GM19463 (cell line): ENCODE measurements at regions not wholly inside any gene's neighbourhood (a gene's known extent, or its start where the extent isn't known, plus 50 kb on each side); places are given as distances from the start of the nearest gene placed in this dataset.
"Not testable (repeated sequence)": the region's sequence is repeated elsewhere in the genome, so short reads cannot be mapped to it uniquely, and the experiment has no call there.

ENCODE experiments used
- ATAC-seq: cut with Tn5 transposase; IDR thresholded peaks from one replicate; pipeline ENCODE4 v1.9.1; 2021; ENCODE audit warnings: mild to moderate bottlenecking, moderate library complexity; ENCODE audit not compliant: unreplicated experiment

DNA sequence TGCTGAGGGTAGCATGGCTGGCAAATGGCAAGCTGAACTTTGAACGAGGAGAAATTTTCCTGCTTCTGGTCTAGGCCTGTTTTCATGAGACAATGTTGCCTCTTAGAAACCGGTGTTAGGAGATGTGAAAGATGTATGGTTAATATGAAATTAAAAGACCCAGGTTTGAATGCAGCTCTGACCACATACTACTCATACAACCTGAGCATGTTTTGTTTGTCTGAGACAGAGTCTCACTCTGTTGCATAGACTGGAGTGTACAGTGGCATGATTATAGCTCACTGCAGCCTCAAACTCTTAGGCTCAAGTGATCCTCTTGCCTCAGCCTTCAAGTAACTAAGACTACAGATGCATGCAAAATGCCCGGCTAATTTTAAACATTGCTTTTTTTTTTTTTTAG, 193.4 kb upstream of the FZD8 start:
- no peak for ATAC-seq

DNA sequence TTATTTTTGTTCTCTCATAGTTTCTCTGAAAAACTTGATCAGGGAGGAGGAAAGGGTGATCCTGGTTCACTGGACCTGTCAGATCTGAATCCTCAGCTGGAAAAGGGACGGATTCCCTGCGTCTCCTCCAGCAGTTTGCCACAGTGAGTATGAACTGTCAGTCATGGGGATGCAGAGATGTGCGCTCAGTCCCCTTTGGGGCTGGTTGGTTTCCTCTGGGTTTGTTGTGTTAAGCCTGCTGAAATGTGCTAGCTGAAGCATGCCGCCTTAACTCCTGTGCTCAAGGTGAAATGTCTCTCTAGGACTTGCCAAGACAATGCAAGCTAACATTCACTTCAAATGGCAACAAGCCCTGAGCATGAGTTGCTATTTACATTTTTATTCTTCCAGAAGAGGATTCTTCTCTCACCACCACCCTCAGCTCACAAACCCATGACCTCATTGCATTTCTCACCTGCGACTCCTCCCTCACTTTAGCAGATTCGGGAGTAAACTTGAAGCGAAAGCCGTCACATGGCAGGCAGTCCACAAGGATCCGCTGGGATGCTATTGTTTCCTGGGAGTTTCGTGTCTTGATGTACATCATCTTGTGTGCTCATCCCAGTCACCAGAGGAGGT, 192.9 kb upstream of the FZD8 start:
- ATAC-seq, result no peak

DNA sequence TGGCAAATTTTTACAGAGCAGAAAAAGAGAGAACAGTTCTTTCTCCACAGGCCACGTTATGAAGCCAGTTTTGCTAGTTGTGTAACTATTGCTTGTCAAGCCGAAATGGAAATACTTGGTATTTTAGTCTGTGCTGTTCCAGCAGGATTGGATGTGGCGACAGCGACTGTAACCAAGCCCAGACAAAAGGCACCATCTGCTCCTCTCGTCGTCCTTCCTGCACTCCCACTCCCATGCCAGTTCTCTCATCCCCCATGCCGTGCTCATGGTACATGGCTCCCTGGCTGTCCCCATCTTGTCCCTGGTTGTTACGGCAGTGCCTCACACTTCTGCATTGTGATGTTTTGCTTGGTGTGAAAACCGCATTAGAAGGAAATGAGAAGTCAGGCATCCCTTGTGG, 185.7 kb upstream of the FZD8 start:
- ATAC-seq, result no peak

DNA sequence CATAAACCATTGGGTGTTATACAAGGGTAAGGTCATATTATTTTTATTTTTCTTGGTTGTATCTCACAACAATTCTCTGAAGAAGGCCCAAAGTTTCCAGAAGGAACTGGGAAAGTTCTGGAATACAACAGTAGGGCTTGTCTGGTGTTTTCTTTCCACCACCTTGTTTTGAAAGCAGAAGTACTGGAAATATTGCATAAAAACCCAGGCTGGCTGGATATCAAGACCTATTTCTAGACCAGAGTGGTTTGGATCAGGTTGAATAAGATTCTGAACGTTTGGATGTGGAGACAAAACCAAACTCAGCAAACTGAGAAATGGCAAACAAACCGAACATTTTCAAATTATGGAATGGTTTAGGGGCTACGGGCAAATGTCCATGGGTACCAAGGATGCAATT, 182.6 kb upstream of the FZD8 start:
- ATAC-seq, result no peak

DNA sequence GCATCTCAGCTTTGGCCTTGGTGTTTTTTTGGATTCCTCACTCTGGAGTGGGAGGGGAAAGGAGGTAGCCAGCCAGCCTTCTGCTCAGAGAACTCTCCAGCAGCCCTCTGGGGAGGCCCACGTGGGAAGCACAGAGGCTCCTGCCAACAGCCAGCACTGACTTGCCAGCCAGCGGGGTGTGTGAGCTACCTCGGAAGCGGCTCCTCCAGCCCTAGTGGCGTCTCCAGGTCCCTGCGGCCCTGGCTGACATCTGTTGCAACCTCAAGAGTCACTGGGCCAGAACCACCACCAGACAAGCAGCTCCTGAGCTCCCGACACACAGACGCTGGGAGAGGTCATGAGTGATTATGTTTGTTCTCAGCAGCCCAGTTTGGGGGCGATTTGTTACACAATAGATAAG, 180.2 kb upstream of the FZD8 start:
- ATAC-seq, result no peak

DNA sequence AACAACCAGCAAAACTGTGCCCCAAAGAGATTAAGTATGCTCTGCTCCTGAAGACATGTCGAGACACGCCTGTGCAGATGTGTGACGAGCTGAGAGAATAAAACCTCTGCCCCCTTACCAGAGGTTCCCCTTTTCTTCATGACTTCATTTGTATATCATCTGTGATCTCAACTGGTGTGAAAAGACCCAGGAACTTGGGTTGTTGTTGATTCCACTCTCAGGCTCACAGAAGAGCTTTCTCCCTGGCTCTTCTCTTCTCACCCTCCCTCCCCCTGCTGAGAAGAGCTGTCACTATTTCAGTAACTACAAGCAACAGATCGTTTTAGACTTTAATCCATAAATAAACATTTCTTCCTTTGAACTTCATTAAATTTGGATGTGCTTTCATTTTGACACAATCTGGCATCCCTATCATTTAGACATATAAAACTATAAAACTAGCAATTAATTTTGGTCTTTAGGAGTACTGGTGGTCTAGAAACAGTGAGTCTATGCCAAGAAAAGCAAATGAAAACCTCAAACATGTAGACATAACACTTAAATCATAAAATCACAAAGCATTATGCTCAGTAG, 179.3 kb upstream of the FZD8 start:
- peak; percentile 78 for ATAC-seq

DNA sequence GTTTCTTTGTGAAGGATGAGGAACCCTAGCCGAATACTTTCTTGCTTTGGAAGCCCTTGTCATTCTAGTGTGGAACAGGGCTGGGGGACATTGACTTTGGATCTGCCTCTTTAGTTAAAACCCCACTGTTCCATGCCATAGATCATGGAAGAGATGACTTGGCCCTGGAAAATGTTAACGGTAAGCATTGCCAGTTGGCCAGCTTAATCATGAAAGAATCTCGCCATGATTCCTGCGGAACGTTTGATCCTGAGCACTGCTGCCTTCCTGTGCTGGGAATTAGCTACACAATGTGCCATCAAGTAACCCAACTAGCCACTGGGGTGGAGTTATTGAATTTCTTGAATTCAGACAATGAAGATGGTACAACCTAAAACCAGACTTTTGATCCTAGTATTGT, 177.6 kb upstream of the FZD8 start:
- ATAC-seq, result no peak

DNA sequence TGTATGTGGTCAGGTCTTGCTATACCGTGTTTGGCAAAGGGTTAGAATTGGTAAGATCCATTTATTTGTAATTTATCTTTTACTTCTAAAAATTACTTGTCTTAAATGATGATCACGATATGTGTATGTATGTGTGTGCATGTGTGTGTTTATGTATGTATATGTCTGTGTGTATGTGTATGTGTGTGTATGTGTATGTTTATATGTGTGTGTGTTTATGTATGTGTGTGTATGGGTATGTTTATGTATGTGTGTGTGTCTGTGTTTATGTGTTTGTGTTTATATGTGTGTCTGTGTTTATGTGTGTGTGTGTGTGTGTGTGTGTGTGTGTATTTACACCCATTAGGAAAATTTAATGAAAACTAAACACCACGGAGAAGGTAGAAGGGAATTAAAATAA, 176.9 kb upstream of the FZD8 start:
- no peak for ATAC-seq

DNA sequence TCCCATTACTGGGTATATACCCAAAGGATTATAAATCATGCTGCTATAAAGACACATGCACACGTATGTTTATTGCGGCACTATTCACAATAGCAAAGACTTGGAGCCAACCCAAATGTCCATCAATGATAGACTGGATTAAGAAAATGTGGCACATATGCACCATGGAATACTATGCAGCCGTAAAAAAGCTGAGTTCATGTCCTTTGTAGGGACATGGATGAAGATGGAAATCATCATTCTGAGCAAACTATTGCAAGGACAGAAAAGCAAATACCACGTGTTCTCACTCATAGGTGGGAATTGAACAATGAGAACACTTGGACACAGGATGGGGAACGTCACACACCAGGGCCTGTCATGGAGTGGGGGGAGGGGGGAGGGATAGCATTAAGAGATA, 175.0 kb upstream of the FZD8 start:
- not testable (repeated sequence) for ATAC-seq

DNA sequence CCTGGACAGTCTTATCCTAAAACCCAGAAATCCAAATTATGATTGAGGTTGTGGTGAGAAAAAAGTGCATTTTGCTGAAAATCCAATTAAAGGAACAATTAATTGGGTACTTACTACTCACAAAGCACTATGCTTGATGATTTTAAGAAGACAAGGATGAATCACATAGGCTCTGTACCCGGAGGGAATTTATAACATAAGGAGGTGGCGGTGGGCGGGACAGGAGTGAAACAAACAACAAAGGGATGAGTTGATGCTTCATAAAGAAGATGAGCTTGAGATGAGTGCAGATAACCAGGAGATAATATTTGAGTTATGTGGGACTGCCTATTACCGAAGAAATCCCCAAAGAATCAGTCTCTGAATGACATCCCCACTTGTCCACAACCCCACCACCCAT, 171.1 kb upstream of the FZD8 start:
- no peak for ATAC-seq

DNA sequence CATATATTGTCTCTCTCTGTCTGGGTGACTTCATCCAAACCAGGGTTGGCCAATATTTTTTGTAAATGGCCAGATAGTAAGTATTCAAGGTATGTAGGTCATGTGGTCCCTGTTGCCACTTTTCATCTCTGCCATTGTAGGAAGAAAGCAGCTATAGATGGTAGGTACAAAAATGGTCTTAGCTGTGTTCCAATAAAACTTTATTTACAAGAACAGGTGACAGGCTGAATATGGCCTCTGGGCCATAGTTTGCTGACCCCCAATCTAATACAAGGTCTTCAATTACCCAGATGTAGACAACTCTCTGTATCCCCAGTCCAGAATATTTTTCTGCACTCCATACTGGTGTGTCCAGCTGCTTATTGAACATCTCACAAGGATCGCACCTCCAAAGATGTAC, 166.2 kb upstream of the FZD8 start:
- no peak for ATAC-seq

DNA sequence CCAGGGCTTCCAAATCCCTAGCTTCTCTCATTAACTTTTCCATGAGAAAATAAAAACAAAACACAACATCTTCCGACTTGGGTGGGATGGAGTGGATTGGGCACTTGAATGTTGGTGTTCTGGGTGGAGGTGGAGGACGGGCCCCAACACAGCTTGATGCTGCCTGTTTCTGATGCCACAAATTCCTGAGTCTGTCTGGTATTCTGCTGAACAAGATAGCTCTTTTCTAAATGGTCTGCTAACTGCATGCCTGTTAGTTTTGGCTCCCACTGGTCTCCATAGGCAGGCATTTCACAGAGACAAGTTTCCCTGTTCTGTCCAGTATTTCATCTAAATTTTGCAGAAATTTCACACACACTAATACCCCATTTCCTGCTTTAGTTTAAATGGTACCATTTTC, 160.9 kb upstream of the FZD8 start:
- ATAC-seq, result no peak

DNA sequence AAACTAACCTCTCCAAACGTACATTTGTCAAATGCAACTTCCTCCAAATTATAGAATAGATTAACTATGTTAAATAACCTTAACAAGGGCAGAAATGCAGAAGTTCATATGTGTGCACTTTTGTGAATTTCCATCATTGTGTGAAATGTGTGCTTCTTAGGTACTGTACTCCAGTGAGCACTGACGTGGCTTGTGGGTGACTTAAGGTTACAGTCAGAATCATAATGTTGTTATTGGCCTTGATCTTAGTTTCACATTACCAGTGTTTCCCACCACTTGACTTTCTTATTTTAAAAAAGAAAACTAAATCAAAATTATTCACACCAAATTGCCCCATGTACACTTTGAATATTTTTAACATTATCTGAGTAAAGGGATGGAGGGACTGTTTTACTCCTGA, 155.1 kb upstream of the FZD8 start:
- no peak for ATAC-seq

DNA sequence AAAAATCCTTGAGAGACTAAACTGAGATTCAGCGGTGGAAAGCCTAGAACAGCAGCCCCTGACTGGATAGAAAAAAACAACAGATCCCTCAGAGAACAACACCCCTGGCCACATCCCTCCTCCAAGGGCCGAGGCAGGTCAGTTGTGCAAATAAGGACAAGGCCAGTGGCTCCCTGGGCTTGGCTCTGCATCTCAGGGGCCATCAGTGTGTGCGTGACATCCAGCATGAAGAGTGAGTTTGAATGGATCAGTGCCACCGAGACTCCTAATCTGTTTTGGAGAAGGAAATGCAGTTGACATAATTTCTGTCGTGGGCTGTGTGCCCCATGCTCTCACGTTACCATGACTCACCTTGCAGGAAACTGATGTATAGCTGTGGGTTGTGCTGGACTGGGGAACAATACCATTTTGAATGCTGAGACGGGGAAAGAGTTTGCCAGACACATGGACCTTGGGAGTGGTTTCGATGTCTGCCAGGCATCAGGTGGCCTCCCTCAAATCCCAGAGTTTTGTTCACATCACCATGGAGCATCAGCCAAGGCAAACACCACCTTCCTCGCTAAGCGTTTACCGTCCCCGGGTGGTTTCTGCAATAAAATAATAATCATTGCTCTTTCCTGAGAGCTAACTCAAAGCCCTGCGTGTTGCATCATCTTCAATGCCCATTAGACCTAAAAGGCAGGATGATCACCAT, 153.2 kb upstream of the FZD8 start:
- ATAC-seq, result no peak

DNA sequence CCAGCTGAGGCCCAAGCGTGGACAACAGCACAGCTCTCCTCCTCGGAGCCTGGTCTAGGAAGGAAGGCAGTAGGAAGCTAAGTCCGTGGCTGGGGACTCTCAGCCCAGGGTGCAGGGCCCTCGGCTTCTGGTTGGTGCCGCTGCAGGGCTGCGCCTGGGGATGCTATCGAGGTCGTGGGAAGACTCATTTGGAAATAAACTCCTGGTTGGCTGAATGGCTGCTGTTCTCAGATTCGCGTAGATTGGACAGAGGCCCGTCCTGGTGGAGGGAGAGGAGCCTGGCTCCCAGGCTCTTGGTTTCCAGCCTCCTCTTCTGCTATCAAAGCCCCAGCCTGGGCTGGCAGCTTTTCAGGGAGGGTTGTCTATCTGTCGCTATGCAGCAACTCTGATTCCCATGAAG, 152.6 kb upstream of the FZD8 start:
- ATAC-seq, result no peak

DNA sequence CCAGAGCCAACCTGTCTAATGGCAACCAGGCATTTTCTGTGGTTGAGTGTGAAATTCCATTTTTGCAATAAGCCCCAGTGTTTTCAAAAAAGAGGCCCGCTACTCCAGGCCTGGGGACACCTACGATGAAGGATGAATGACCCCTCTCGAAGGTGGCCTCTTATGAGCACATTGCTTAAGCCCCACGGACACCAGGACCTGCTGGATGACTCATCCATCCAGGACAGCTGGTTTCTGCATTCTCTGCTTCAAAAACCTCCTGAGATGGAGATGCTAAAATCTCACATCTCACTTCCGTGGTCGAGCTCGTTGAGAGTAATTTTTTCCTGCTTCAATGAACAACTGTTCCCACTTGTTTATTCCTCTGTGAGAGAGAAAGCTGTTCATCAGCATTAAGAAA, 150.2 kb upstream of the FZD8 start:
- no peak for ATAC-seq

DNA sequence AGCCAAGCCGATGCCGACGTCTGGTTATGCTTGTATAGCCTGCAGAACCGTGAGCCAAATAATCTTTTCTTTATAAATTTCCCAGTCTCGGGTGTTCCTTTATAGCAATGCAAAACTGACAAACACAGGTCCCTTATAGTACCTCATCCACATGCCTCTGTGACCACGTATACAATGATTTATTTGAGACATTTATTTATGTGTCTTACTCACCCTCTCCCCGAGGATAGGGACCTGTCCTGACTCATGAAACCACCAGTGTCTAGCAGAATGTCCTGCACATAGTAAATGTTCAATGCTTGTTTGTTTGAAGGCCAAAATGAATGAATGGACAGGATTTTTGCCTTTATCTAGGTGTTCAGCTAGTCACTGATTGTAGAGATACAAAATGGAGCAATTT, 147.9 kb upstream of the FZD8 start:
- no peak for ATAC-seq

DNA sequence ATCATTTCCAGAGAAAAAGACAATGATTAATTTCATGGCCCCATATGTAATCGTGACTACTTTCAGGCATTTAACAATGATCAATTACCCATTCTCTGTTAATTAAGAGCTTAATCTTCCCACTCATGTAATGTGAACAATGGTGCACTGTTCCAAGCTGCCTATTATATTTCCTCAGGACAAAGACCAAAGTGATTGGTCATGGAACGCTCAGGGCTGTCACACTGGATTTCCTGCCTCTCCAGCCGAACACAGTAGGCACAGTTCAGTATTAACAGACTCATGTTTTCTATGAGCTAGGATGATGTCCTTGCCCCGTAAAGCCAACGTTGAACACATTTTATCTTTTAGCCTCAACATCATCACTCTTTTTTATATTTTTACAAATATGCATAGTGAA, 142.7 kb upstream of the FZD8 start:
- ATAC-seq, result no peak

DNA sequence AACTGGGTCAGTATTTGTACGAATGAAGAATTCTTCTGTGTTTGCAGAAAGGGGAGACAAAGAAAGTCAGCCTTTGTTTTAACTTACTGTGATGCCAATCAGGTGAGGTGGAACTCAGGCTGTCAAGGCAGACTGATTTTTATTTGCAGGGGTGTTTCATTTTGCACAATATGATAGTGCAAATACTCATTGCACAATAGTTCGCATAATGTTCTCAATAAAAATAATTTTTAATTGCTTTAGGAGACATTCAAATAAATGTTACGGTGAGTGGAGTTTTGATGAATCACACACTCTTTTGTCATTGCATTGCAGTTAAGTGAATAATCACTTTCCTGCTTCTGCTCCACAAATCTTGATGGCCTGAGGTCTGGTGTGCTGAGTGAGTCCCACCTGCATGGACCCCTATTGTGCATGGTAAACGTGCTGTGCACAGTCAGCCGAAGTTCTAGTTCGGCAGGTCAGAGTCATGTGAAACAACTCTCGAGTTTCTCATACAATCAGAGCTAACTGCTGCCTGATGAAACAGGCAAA, 141.3 kb upstream of the FZD8 start:
- no peak for ATAC-seq

DNA sequence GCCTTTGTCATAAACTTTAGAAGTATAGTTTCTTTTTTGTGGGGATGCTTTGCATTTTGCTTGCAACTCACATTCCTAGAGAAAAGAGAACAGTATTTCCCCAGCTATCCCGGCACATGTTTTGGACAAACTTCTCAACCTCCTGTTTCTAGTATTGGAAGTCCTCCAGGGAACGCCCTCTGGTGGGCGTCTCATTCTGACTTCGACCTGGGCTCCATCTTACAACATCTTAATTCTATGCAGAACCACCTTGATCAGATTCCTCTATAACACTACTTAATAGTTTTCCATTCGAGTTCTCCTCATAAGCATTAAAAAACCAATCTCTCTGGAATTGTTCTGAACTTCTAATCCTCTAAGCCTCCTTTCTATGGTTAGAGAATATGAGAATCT, 139.5 kb upstream of the FZD8 start:
- no peak for ATAC-seq

DNA sequence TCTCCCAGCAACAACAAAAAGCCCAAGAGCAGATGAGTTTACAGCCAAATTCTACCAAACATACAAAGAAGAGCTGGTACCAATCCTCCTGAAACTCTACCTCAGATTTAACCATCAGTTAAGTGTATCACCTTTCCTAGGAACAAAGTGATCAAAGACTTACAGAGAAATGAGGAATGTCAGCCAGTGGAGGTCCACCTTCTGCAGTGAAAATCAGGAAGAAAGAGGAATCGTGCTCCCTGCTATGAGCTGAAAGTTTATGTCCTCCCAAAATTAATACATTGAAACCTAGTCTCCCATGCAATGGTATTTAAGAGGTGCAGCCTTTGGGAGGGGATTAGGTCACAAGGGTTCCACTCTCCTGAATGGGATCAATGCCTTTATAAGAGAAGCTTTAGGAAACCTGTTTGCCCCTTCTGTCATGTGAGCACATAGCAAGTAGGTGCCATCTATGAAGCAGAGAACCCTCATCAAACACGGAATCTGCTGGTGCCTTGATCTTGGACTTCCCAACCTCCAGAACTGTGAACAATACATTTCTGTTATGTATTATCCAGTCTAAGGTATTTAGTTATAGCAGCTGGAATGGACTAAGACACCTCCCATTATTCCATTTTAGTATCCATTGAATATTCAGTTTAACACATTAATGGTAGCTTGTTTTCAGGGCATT, 139.0 kb upstream of the FZD8 start:
- ATAC-seq, result no peak

DNA sequence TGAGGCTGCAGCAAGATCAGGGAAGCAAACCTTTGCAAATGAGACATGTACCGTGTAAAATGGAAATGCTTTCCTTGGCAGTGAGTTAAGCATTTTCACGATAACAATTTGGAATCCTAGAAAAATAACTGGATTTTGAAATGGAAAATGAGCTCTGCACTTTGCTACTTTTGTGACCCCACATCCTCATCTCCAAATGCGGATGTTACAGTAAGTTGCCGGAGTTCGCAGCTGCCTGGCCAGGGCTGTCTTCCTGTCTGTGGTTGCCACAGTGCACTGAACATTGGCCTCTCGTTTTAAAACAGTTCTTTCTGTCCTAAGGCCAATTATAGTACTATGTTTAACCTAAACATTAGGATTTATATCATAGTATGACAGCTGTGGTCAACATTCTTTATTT, 136.2 kb upstream of the FZD8 start:
- no peak for ATAC-seq
